Stimulated activated CD8-positive, alpha-beta memory T cell treated with anti-CD3 and anti-CD28 coated beads, Interleukin-12 subunit alpha, Interleukin-12 subunit beta, amount 100 ng/mL, for 24 hours (primary cell): ENCODE measurements at regions not wholly inside any gene's neighbourhood (a gene's known extent, or its start where the extent isn't known, plus 50 kb on each side); places are given as distances from the start of the nearest gene placed in this dataset.
"Not testable (repeated sequence)": the region's sequence is repeated elsewhere in the genome, so short reads cannot be mapped to it uniquely, and the experiment has no call there.

Experiments used
- DNase-seq: peaks from one replicate; pipeline ENCODE4 v3.0.0-alpha.2; 2020; ENCODE audit errors: extremely low read depth

DNA sequence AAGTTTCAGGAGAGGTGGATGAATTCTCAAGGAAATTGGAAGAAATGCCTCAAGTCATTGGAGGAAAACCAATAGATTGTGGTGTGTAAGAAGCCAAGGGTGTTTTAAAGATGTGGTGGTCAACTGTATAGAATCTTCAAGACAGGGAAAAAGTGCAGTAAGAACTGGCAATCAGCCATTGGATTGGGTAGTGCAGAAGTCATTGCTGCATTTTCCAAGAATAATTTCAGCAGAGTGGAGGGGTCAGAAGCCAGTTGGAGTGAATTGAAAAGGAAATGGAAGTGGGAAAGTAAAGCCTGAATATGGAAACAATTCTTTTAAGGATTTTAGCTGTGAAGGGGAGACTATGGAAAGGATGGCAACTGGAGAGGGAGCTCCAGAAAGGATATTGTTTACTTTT, 128.2 kb upstream of the TMEM170B start:
- DNase-seq, result no peak

DNA sequence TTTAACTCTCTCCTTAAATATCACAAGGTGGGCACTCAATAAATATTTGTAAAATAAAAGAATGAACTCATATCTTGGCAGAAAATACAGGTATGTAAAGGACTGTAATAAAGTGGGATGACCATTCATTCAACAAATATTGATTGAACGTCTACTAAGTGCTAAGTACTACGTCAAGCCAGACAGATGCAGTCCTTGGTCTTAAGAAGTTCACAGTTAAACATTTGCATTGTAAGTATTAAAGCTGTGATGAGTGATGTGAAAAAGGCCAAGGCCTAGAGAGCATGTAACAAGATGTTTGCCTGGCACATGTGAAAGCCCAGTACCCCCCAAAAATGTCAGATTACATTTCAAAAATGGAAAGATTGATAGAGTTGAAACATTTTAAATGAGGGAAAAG, 130.1 kb upstream of the TMEM170B start:
- DNase-seq, result no peak

DNA sequence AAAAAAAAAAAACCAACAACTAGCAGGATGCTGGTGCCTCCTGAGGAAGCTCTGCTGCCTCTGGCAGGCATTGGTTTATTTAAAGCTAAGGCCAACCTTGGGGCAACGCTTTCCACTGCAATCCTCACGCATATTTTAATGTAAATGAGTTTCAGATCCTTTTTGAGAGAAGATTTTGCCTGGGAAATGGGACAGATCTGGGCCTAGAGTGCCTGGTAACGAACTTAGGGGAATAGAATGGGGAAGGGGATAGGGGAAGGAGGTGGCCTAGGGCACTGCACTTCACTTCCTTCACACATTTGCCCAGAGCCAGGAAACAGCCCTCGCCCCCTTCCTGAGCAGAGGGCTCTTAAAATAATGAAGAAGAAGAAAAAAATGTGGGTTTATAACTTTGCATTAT, 132.7 kb upstream of the TMEM170B start:
- DNase-seq, result no peak

DNA sequence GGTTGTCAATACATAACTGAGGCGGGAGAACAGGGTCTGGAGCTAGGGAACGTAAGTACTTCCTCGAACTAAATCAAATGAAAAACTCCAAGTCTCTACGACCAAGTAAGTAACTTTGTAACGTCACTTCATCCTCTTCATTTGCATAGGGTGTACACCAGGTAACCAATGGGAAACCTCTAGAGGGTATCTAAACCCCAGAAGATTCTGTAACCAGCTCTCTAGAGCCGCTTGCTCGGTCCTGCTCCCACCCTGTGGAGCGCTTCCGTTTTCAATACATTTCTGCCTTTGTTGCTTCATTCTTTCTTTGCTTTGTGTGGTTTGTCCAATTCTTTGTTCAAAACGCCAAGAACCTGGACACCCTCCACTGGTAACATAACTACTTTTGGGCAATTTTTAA, 133.5 kb upstream of the TMEM170B start:
- DNase-seq, result no peak

DNA sequence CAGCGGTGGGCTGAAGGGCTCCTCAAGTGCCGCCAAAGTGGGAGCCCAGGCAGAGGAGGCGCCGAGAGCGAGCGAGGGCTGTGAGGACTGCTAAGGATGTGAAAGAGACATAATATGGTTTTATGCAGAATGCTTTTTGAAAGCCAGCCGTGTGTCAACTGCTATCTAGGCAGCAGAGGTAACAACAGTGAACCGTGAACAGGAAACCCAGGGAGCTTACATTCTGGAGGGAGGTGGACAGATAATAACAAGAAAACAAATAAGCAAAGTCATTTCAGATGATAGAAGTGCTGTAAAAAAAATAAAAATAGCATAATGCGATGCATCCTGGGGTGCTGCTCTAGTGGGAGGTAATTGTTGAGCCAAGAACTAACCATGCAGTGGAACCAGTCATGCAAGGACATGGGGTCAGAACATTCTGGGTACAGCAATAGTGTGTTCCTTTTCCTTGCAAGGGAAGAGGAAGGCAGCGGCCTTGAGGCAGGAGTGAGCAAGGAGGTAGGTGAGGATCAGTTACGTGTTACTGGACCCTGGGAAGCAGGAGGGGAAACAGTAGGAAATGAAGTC, 134.4 kb upstream of the TMEM170B start:
- DNase-seq, result no peak

DNA sequence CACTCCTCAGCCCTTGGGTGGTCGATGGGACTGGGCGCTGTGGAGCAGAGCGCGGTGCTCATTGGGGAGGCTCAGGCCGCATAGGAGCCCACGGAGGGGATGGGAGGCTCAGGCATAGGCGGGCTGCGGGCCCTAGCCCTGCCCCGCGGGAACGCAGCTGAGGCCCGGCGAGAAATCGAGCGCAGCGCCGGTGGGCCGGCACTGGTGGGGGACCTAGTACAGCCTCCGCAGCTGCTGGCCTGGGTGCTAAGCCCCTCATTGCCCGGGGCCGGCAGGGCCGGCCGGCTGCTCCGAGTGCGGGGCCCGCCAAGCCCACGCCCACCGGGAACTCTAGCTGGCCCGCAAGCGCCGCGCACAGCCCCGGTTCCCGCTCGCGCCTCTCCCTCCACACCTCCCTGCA, 135.0 kb upstream of the TMEM170B start:
- not testable (repeated sequence) for DNase-seq

DNA sequence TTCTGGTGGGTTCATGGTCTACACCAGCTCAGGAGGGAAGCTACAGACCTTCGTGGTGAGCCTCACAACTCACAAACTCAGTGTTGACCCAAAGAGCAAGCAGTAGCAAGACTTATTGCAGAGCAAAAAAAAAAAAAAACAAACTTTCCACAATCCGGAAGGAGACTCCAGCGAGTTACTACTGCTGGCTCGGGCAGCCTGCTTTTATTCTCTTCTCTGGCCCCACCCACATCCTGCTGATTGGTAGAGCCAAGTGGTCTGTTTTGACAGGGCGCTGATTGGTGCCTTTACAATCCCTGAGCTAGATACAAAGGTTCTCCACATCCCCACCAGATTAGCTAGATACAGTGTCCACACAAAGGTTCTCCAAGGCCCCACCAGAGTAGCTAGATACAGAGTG, 135.6 kb upstream of the TMEM170B start:
- not testable (repeated sequence) for DNase-seq

DNA sequence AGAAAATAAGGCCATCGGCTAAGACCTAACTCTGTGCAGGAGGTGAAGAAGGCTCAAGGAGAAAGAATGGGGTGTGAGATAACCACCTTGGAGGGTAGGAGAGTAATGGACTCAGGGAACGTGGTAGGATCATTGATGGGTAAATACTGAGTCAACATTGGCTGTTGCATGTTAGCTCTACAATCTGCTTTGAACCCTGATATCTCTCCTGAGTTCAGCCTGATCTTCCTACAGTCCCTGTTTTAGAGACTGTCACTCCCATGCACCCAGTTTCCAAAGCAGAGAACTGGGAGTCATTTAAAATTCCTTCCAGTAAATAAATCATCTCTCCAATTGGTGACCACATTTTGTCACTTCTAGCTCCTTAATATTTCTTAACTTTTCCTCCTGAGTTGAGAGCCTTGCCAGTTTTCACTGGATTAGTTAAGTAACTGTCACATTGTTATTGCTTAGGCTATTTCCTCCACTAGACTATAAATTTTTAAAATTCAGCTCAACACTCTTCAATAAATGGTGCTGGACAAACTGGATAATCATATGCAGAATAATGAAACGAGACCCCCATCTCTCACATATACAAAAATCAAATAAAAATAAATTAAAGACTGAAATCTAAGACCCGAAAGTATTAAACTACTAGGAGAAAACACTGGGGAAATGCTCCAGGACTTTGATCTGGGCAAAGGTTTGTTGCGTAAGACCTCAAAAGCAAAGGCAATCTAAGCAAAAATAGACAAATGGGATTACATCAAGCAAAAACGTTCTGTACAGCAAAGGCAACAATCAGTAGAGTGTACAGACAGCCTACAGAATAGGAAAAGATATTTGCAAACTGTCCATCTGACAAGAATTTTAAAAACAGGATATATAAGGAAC, 138.9 kb upstream of the TMEM170B start:
- no peak for DNase-seq

DNA sequence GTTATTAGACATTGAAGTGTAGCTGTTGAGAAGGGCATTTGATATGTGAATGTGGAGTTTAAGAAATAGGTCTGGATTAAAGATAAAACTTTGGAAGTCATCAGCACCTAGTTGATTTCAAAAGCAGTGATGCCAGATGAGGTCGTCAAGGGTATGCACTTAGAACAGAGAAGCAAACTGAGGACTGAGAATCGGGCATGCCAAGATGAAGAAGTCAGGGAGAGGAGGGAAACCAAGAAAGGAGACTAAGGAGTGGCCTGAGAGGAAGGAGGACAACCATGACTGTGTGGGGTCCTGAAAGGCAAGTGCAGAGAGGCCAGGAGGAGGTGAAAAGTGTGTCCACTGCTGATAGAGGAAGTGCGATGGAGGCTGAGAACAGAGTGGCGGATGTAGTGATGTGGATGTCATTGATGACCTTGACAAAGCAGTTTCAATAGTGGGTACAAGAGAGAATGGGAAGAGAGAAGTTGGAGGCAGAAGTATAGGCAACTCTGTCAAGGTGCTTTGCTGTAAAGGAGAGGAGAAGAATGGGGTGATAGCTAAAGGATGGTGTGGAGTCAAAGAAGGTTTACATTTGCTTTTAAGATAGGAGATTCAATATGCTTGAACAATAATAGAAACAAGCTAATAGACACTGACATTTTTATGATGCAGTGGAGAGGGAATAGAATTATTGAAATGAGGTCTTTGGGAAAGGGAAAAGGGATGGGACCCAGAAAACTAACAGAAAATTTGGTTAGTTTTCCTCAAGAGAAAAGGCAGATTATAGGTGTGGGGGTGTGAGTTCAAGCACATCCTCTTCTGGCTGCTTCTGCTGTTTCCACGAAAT, 139.7 kb upstream of the TMEM170B start:
- DNase-seq, result no peak

DNA sequence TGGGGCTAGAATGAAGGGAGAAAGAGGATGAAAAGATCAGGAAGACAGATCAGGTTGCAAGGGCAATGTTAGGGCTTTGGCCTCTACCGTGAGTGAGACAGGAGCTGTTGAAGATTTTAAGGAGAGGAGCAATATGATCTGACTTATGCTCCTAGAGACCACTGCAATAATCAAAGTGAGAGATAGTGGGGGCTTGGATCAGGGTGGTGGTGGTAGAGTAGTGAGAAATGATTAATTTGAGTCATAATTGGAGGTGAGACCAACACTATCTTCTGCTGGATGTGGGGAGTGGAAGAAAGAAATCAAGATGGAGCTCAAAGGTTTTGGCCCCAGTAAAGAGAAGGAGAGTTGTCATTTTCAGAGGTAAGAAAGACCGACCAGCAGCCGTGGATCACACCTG, 140.7 kb upstream of the TMEM170B start:
- no peak for DNase-seq

DNA sequence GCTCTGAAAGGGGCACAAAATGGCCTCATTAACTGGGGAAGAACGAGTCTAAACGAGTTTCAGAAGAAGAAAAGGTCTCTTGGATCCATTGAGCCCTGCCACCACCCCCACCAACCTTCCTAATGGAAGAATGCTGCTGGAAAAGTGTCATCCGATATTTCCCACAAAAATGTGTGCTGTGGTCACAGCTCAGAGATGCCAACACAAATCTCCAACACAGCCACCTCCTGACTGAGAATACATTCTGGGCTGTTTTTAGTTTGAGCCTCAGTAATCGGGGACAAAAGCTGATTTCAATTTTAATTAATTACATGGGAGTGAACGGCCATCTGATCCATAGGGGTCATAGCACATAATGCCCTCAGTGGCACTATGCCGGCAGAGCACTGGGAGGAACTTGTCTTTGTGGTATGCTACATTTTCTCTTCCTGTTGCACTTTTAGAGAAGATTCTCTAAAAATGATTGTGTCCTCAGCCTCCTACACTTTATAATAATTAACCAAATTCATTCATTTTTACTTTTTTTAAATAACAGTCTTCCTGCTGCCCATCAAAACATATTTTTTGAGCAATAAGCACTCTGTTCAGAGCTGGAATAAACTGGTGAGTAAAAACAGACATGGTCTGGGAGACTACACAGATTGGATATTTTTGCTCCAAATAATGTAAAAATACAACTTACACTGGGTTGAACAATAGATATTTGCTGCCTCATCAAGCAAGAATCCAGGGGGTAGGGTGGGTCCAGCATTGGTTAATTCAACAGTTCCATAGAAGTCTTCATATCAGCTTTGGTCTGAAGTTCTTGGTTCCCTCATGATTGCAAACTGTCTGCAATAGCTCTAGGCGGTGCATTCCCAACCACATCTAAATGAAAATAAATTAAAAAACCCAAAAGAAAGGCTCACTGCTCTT, 143.6 kb upstream of the TMEM170B start:
- no peak for DNase-seq

DNA sequence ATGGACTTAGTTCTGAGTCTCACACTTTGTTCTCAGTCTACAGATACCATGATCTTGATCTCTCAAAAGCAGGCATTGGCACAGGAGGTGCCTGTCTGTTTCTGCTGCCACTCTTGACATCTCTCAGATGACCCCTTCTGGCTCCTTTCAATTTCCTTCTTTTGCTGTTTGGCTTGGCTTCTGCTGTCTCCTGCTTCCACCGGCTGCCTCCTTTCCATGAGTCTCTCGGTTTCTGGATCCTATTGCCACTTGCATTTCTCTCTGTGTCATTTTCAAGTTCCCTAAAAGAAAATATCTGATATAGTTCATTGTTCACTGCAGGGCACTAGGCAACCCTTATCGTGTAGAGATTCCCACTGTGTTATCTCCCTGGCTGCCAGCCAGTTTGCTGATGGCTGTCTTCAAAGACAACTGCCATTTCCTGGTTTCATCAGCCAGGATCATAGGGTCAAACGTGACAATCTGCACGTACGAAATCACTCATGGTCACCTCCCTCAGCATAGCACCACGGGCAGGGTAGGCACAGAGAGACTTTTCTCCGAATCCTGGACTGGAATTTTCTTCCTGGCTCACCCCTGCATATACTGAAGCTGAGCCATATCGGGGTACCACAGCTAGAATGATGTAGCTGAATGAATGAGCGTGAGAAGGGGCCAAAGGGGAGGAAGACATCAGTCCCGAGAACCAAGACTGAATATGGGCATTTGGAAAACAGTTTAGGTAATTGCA, 144.6 kb upstream of the TMEM170B start:
- no peak for DNase-seq

DNA sequence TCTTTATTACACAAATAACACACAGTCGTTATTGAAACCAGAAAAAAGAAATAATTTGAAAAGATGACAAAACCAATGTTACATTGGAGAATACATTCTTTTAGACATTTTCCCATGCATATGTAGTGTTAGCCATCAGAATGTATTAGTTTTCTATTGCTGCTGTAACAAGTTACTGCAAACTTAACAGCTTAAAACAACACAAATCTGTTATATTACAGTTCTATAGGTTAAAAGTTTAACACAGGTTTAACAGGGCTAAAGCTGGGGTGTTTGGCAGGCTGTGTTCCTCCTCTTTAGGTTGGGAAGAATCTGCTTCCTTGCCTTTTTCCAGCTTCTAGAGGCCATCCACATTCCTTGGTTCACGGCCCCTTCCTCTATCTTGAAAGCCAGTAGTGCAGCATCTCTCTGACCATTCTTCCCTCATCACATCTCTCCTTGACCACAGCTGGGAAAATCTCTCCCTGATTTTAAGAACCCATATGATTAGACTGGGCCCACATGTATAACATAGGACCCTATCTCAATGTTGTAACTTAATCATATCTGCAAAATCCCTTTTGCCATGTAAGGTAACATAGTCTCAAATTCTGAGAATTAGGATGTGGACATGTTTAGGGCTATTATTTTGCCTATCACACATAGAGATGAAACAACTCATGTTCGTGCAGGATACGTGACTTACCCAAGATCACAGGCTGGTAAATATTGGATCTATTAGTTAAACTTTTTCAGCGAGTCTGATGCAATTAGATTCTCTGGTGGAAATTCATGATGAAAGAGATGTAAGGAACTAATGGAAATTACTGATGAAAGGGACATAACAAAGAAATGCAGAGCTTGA, 145.4 kb upstream of the TMEM170B start:
- DNase-seq, result no peak

DNA sequence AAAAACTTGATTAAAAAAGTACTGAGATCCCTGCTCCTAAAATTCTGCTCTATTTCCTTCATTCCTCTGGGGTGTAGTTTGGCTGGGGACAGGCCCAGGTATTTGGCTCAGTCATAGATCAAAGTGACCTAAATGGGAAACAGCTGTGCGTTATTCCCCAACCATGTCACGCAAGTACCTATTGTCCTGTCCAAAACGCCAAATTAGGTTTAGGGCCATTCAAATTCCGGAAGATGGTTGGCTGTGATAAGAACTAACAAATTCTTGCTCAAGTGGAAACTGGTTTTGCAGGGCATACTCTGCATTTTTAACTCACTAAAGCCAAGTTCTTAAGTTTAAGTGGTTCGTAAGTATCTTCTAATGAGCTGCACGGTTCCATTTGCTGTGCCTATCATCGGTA, 147.6 kb upstream of the TMEM170B start:
- DNase-seq, result no peak

DNA sequence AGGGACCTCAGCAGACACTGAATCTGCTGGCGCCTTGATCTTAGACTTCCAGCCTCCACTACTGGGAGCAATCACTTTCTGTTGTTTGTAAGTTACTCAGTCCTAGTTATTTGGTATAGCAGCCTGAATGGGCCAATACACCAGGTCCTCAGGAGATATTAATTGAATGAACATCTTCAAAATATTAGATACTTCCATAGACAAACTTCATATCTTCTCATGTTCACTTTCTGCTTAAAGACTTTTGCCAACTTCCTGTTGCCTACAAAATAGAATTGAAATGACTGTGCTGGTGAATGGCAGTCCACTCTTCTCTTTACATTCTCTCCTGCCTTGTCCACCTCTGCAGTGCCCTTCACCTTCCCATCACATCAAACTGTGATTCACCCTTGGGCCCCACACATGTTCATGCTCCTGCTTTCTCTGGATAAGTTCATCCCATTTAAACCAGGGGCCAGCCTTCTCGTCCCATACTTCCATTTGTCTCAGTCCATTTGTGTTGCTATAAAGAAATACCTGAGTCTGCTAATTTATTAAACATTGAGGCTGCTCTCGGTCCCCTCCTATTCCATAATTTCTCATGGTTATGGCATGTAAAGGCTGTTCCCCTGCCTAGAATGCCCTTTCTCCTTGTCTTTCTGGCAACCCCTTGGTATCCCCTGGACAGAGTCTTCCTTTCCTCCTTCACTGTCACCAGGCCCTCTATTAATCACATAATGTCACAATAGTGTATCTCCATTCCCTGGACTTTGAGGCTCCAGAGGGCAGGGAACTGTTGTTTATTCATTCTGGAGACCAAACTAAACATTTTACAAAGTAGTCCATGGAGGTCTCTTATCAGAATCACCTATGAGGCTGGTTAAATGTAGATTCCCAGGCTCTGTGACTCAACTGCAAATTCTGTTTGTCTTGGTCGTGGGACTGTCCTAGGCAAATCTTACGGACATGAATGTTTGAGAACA, 148.3 kb upstream of the TMEM170B start:
- DNase-seq, result no peak

DNA sequence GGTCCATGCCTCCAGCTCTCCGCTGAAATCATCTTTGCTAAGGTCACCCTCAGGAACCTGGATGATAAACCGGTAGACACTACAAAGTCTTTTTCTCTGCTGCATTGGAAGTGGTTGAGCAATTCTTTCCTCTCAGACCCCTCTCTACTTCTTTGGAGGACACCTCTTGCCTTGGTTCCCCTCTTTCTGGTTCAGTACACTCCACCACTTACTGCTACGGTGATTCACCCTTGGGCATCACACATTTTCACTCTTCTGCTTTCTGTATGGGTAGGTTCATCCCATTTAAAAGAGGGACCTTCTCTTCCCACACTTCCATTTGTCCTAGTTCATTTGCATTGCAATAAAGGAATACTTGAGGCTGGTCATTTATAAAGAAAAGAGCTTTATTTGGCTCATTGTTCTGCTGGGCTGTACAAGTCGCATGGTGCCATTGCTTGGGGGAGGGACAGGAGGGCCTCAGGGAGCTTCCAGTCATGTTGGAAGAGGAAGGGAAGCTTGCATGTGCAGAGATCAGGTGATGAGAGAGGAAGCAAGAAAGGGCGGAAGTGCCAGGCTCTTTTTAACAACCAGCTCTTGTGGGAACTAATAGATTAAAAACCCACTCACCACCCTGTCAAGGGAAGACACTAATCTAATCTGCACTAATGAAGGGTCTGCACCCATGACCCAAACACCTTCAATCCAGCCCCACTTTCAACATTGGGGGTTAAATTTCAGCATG, 149.7 kb upstream of the TMEM170B start:
- DNase-seq, result no peak

DNA sequence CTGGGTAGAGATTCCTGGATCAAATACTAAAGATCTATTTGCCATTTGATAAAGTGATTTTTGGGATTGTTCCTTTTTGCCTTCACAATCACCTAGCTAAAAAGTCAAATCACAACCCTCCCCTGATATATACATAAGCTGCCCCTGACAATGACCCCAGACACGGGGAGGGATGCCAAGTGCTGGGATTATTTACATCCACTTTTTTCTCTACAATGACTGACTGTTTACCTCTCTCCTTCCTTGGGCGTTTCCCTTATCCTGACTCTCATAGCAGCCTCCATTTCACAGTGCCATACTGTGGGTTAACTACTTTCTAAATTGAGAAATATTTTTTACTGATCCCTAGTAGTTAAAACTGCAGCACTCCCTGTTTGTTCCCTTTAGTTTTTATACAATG, 150.8 kb upstream of the TMEM170B start:
- no peak for DNase-seq

DNA sequence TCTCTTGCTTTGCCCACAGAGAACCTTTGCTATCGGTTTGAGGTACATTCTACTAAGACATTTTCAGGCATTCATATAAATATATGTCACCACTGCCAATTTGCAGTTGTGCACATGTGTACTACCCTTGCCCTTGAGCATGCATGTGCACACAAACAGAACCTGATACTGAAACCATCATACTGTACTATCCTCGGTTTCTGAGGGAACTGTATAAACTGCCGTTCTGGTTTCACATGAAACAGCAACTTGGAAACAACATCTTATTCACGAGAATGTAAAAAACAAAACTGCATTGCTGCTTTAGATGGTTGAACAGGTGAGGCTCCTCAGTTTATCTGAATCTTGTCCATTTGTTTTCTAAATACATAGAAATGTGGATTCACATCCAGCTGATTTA, 151.2 kb upstream of the TMEM170B start:
- DNase-seq, result no peak
